SK-N-SH (cell line): ENCODE measurements at regions not wholly inside any gene's neighbourhood (a gene's known extent, or its start where the extent isn't known, plus 50 kb on each side); places are given as distances from the start of the nearest gene placed in this dataset.

Experiments
- CTCF ChIA-PET: fragments of 300-600, 350-600 bp; formaldehyde crosslinking; extraction: SDS; loops from one replicate; lab custom pipeline; 2021; lab: Yijun Ruan, JAX
- POLR2A ChIA-PET: fragments of 350-600 bp; sonication (Branson Sonifier 250); formaldehyde crosslinking; extraction: SDS; loops from one replicate; lab custom pipeline; 2020; ENCODE audit warnings: antibody characterized with exemption, inconsistent platforms; lab: Yijun Ruan, JAX
- DNase-seq: peaks from one replicate; pipeline ENCODE4 v3.0.0; 2012
- H2AFZ ChIP-seq: fragments of 200-600 bp; sonication (generic); 2 replicates; pipeline ENCODE4 v1.8.1; 2016; ENCODE audit warnings: antibody characterized with exemption, mild to moderate bottlenecking, low read depth
- H3F3A ChIP-seq: fragments of 200-600 bp; sonication (generic); replicated peaks from 2 replicates; pipeline ENCODE3; 2016; ENCODE audit warnings: antibody characterized with exemption, mild to moderate bottlenecking; ENCODE audit not compliant: insufficient read depth
- H3K27ac ChIP-seq, 2 experiments: fragments of 200-500 bp in 1 of 2; fragments of 200-600 bp in 1 of 2; sonication (Bioruptor generic) in 1 of 2; sonication (generic), shearing (Covaris generic) in 1 of 2; 2 replicates each; pipeline versions ENCODE4 v1.5.1 to v1.6.1; 2014 to 2016; ENCODE audit warnings: low read depth in 2 of 2, inconsistent platforms in 1 of 2, low read length in 1 of 2, mild to moderate bottlenecking in 1 of 2, mixed read lengths in 1 of 2
- H3K27me3 ChIP-seq: fragments of 200-600 bp; sonication (generic), shearing (Covaris generic); 2 replicates; pipeline ENCODE4 v1.6.1; 2016; ENCODE audit warnings: mixed run types; ENCODE audit not compliant: insufficient read depth
- H3K36me3 ChIP-seq, 2 experiments: fragments of 200-500 bp in 1 of 2; fragments of 200-600 bp in 1 of 2; sonication (Bioruptor generic) in 1 of 2; sonication (generic) in 1 of 2; replicated peaks in 1 of 2; 2 replicates each; pipeline versions ENCODE3 to v1.5.1; 2014 to 2016; ENCODE audit warnings: low read length in 1 of 2, mild to moderate bottlenecking in 1 of 2; ENCODE audit not compliant: insufficient read depth in 2 of 2, control insufficient read depth in 1 of 2
- H3K4me1 ChIP-seq, 2 experiments: fragments of 200-500 bp in 1 of 2; fragments of 200-600 bp in 1 of 2; sonication (Bioruptor generic) in 1 of 2; sonication (generic), shearing (Covaris generic) in 1 of 2; 2 replicates each; pipeline versions ENCODE4 v1.5.1 to v1.6.1; 2014 to 2016; ENCODE audit warnings: low read depth in 1 of 2, low read length in 1 of 2, mixed run types in 1 of 2; ENCODE audit not compliant: insufficient read depth in 2 of 2, control insufficient read depth in 1 of 2
- H3K4me2 ChIP-seq: fragments of 200-600 bp; sonication (generic), shearing (Covaris generic); 2 replicates; pipeline ENCODE4 v1.6.1; 2017; ENCODE audit warnings: mixed run types
- H3K4me3 ChIP-seq, 2 experiments: fragments of 200-500 bp in 1 of 2; fragments of 200-600 bp in 1 of 2; sonication (Bioruptor generic) in 1 of 2; sonication (generic), shearing (Covaris generic) in 1 of 2; 2 replicates each; pipeline versions ENCODE4 v1.5.1 to v1.8.1; 2014 to 2016; ENCODE audit warnings: low read depth in 2 of 2, inconsistent platforms in 1 of 2, low read length in 1 of 2, mild to moderate bottlenecking in 1 of 2, mixed read lengths in 1 of 2, moderate library complexity in 1 of 2
- H3K79me2 ChIP-seq: fragments of 200-600 bp; sonication (generic); 2 replicates; pipeline ENCODE4 v1.8.1; 2017; ENCODE audit warnings: mild to moderate bottlenecking; ENCODE audit not compliant: insufficient read depth
- H3K9ac ChIP-seq: fragments of 200-600 bp; sonication (generic); 2 replicates; pipeline ENCODE4 v1.6.1; 2017; ENCODE audit warnings: mixed run types
- H3K9me2 ChIP-seq: fragments of 200-600 bp; sonication (generic); 2 replicates; pipeline ENCODE4 v1.6.1; 2017; ENCODE audit warnings: mixed run types
- H3K9me3 ChIP-seq: fragments of 200-600 bp; sonication (generic); 2 replicates; pipeline ENCODE4 v1.6.1; 2017; ENCODE audit warnings: mixed run types, mild to moderate bottlenecking, moderate library complexity
- H4K20me1 ChIP-seq: fragments of 200-600 bp; sonication (generic); 2 replicates; pipeline ENCODE4 v1.6.1; 2017; ENCODE audit warnings: mild to moderate bottlenecking, mixed run types; ENCODE audit not compliant: insufficient read depth
- EP300 ChIP-seq, 2 experiments: IDR thresholded peaks; 2 replicates each; pipeline versions ENCODE4 v1.4.0 to v1.6.1; 2012; ENCODE audit warnings: borderline replicate concordance in 1 of 2, low read depth in 1 of 2, low read length in 1 of 2
- GATA2 ChIP-seq: sonication (generic); formaldehyde crosslinking; IDR thresholded peaks from 2 replicates; pipeline ENCODE4 v1.5.0; 2020; ENCODE audit warnings: mild to moderate bottlenecking, missing genetic modification reagents
- IRF3 ChIP-seq: fragments of 150-350 bp; IDR thresholded peaks from 2 replicates; pipeline ENCODE4 v1.6.1; 2016; ENCODE audit warnings: mild to moderate bottlenecking, low read depth, low read length
- MAX ChIP-seq: IDR thresholded peaks from 2 replicates; pipeline ENCODE4 v1.4.0; 2012; ENCODE audit warnings: low read depth
- NFIC ChIP-seq: IDR thresholded peaks from 2 replicates; pipeline ENCODE4 v1.4.0; 2012; ENCODE audit warnings: borderline replicate concordance
- RFX5 ChIP-seq: IDR thresholded peaks from 2 replicates; pipeline ENCODE4 v1.6.1; 2012; ENCODE audit warnings: mild to moderate bottlenecking, improper control_type of control experiment, low read length
- RXRA ChIP-seq: IDR thresholded peaks from 2 replicates; pipeline ENCODE4 v1.4.0; 2012; ENCODE audit warnings: low read depth, mild to moderate bottlenecking, borderline replicate concordance
- TCF12 ChIP-seq: IDR thresholded peaks from 2 replicates; pipeline ENCODE4 v1.4.0; 2012
- TEAD4 ChIP-seq: IDR thresholded peaks from 2 replicates; pipeline ENCODE4 v1.4.0; 2012; ENCODE audit warnings: mild to moderate bottlenecking, borderline replicate concordance; ENCODE audit not compliant: insufficient read depth
- ZBTB33 ChIP-seq: IDR thresholded peaks from 2 replicates; pipeline ENCODE4 v1.4.0; 2012; ENCODE audit warnings: low read depth, borderline replicate concordance
- WGBS: methylation state at CpG from one replicate; pipeline ENCODE4 v1.1.6; 2017; ENCODE audit warnings: low lambda C conversion rate; 5-methylcytosine and 5-hydroxymethylcytosine counted together

GRCh38 chr5:2642684-2643345 lies 108.7 kb downstream of the IRX2 start:
- H3K4me3 ChIP-seq: no peak overlapping the region
- H3K27ac ChIP-seq: no peak overlapping the region
- no peaks in the 10 kb centered on the region for H3K4me1 ChIP-seq
- H3K9me2 ChIP-seq: no peaks in the 10 kb centered on the region
- H3K36me3 ChIP-seq: no peaks in the 10 kb centered on the region
- H3K4me2 ChIP-seq: no peak overlapping the region
- no peaks in the 10 kb centered on the region for H3F3A ChIP-seq
- 3% methylated on average over 14 of the region's 27 CpGs for WGBS
- H3K9me3 ChIP-seq: no peaks in the 10 kb centered on the region
- DNase-seq: no peak
- no peak for TF ChIP-seq TEAD4
- no peak for TF ChIP-seq MAX
- no peak for TF ChIP-seq ZBTB33
- TF ChIP-seq EP300 (IDR thresholded peaks at IDR 0.05; ENCODE audit: borderline replicate concordance in 1 of 2, low read depth in 1 of 2, low read length in 1 of 2): no peak
- no peak for TF ChIP-seq NFIC
- no peak for TF ChIP-seq RFX5
- TF ChIP-seq IRF3: no peak
- TF ChIP-seq RXRA: no peak
- CTCF ChIA-PET: interaction anchor here (1.3 kb wide), 1 partner anchor 17 kb away, joined by 3 read pairs; no protein-coding TSS in a partner anchor
- POLR2A ChIA-PET: no interaction called here
- no peak overlapping the region for H3K9ac ChIP-seq
- no peak overlapping the region for H2AFZ ChIP-seq
- no peaks in the 10 kb centered on the region for H4K20me1 ChIP-seq
- peaks cover 35% of the 10 kb centered on the region; the same call in 1 of the 2 replicates for H3K27me3 ChIP-seq
- no peaks in the 10 kb centered on the region for H3K79me2 ChIP-seq

- Histone ChIP-seq H3K4me3 (no peak overlapping the region), H3K9me2 (no peaks in the 10 kb centered on the region), H2AFZ (no peak overlapping the region), H3K27me3 (peaks cover 35% of the 10 kb centered on the region; the same call in 1 of the 2 replicates), H4K20me1 (no peaks in the 10 kb centered on the region), H3K27ac (no peak overlapping the region), H3K79me2 (no peaks in the 10 kb centered on the region), H3K9ac (no peak overlapping the region), H3K9me3 (no peaks in the 10 kb centered on the region), H3K4me2 (no peak overlapping the region), H3K4me1 (no peaks in the 10 kb centered on the region), H3K36me3 (no peaks in the 10 kb centered on the region), H3F3A (no peaks in the 10 kb centered on the region)
- ChIA-PET POLR2A (no interaction called here), CTCF (no interaction called here)
- 0% methylated on average over 2 of the region's 6 CpGs for WGBS
- no peak for DNase-seq
- TF ChIP-seq GATA2 (CRISPR knock-in tag) (no peak), TCF12 (no peak)
These were observed 110.8 kb downstream of the IRX2 start for GRCh38 chr5:2640717-2641116.
